CD4-positive, alpha-beta T cell treated with Interleukin-1 beta for 1 hour (primary cell): ENCODE measurements at regions not wholly inside any gene's neighbourhood (a gene's known extent, or its start where the extent isn't known, plus 50 kb on each side); places are given as distances from the start of the nearest gene placed in this dataset.

Source experiments
- DNase-seq, 2 donors: peaks; one replicate each; pipeline ENCODE4 v3.0.0-alpha.2; 2020 to 2022

DNA sequence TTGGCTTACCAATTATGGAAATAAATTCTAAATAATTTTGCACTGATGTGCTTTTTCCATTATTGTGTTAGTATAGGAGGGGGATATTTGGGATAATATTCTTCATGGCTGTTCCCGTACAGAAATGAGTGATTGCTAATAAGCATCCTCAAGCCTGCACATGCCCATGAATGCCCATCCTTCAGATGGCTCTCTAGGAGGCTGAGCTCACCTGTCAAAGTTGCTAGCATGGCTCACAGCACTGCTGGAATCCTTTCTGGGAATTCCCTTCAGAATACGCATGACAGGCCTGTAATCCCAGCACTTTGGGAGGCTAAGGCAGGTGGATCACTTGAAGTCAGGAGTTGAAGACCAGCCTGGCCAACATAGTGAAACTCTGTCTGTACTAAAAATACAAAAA, 124.1 kb downstream of the NXNL2 start:
- no peak for DNase-seq

- DNase-seq, result no peak
Measured at GRCh38 chr9:88660611-88661010, 125.6 kb downstream of the NXNL2 start.

GRCh38 chr9:88661759-88662158, 126.8 kb downstream of the NXNL2 start:
- no peak for DNase-seq

DNA sequence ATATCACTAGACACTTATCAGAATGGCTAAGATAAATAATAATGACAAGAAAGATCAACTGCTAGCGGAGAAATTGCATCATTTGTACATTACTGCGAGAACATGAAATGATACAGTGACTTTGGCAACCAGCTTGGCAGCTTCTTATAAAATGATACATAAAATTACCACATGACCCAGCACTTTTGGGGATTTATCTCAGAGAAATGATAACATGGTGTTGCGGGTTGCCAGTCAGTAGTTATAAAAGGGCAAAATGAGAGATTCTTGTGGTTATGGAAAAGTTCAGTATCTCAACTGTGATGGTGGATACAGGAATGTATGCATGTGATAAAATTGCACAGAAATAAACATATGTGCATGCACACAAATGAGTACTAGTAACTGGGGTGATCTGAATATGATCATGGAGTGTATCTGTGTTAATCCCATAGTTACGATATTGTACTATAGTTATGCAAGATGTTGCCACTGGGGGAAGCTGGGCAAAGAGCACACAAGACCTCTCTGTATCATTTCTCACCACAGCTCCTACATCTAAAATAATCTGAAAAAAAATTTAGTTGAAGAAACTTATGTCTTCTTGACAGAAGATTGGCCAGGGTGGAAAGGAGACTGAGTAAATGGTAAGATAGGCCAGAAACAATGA, 128.9 kb downstream of the NXNL2 start:
- DNase-seq, result no peak

DNA sequence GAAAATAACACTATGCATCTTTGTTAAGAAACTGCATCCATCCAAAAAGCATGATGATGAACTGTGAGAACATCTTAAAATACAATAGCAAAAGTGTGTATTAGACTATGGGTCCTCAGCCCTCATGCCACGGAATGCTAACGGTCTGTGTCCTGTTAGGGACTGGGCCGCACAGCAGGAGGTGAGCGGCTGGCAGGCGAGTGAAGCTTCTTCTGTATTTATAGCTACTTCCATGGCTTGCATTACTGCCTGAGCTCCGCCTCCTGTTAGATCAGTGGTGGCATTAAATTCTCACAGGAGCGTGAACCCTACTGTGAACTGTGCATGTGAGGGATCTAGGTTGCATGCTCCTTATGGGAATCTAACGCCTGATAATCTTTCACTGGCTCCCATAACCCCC, 129.8 kb downstream of the NXNL2 start:
- no peak for DNase-seq

DNA sequence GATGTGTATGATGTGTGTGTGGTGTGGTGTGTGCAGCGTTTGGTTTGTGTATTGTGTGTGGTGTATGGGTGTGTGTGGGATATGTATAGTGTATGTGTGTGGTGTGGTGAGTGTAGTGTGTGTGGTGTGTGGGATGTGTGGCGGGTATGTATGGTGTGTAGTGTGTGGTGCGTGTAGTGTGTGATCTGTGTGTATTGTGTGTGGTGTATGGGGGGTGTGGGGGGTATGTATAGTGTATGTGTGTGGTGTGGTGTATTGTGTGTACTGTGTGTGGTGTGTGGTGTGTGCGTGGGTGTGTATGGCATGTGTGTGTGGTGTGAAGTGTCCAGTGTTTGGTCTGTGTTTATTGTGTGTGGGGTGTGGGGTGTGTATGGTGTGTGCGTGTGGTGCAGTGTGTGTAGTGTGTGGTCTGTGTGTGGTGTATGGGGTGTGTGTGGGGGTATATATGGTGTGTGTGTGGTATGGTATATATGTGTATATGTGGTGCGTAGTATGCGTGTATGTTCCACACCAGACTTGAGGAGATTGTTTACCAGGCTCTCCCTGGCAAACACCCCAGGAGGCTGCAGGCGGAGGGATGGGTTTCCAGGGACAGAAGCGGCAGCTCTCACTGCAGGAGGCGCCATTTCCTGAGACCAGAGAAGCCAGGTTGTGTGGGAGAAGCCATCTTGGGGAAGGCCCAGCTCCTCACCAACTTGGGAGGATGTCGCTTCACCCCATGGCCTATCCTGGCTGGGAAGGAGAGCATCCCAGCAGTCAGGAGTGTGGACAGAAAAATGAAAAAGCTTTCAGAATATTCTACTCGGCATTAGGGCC, 138.1 kb downstream of the NXNL2 start:
- DNase-seq, result no peak

- DNase-seq, result no peak
Measured at GRCh38 chr9:88673886-88674285, 138.9 kb downstream of the NXNL2 start.

DNA sequence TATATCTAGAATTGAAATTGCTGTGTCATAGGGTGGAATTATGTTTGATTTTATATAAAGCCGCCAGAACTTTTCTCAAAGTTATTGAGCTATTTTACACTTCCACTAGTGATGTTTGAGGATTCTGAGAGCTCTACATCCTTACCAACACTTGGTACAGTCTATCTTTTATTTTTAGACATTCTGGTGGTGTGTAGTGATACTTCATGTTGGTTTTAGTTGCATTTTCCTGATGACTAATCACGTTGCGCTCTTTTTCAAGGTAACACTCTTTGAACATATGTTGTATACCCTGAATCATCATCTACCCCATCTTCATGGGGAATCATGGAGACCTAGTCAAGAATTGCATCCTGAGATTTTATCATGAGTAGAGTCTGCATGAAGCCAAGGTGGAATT, 141.7 kb downstream of the NXNL2 start:
- DNase-seq, result no peak

GRCh38 chr9:88678008-88678407, 143.0 kb downstream of the NXNL2 start:
- DNase-seq, result no peak

GRCh38 chr9:88678431-88678830, 143.5 kb downstream of the NXNL2 start:
- no peak for DNase-seq

DNA sequence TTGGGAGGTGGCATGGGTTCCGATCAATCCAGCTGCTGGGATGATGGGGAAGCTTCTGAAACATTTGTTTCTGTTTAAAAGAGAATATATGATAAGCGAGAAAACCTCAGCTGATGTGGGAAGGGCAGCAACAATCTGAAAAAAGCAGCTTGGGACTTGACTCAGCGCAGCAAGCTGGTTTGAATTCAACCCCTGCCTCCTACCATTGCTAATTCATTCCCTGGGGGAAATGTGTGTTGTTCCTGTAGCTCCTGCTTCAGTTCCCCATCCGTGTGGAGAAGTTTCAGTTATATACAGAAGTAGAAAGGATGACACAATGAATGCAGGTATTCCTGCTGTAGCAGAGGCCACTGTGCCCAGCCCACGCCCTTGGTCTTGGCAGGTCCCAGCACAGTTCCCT, 145.1 kb downstream of the NXNL2 start:
- DNase-seq, result no peak

DNA sequence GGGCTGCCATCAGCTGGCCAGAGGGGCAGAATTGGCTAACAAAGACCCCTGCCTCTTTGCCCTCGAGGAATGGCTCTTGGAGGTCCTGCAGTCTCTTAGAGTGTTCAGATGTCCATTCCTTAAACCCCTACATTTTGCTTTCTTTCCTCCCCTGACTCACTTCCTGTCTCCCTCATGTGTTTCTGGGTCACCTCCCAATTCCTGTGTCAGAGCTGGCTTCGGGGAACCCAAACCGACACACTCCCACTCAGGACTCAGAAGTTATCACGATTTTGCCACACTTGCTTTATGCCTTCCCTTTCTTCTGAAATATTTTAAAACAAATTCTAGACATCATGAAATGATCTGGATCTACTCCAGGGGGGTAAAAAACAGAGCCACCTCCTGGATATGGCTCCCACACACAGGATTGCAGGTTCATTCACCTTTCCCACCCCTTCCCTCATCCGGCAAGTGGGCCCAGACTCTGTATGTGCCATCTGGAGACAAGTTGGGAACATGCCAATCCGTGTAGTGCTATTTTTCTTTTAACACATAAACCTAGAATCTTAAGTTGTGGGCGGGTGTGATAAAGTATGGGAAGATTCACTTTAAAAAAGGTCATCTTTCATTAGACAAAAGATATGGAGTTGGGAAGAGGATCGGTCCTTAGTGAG, 145.7 kb downstream of the NXNL2 start:
- no peak for DNase-seq

- DNase-seq, result no peak
Measured at GRCh38 chr9:88681434-88681833, 146.5 kb downstream of the NXNL2 start.

GRCh38 chr9:88682431-88682831, 147.5 kb downstream of the NXNL2 start:
- no peak for DNase-seq

DNA sequence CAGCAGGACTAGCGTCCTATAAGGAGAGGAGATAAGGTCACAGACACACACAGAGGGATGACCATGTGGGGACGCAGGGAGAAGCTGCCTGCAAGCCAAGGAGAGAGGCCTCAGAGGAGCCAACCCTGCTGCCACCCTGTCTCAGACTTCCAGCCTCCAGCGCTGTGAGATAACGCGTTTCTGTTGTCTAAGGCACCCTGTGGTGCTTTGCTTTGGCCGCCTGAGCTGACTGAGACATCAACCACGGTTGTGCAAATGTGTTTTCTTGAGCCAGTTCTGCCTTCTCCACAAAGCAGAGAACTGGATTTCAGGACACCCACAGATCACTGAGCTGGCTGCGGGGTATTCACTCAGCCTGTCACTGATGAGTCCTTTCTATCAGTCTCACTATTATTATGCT, 149.1 kb downstream of the NXNL2 start:
- no peak for DNase-seq

- no peak for DNase-seq
Measured at GRCh38 chr9:88684845-88685244, 149.9 kb downstream of the NXNL2 start.

DNA sequence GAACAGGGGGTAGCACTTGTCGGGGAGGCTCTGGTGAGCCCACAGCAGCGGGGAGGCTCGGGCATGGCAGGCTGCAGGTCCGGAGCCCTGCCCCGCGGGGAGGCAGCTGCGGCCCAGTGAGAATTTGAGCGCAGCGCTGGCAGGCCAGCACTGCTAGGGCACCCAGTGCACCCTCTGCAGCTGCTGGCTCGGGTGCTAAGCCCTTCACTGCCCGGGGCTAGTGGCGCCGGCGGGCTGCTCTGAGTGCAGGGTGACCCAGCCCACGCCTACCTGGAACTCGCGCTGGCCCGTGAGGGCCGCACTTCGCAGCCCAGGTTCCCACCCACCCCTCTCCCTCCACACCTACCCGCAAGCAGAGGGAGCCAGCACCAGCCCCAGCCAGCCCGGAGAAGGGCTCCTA, 151.0 kb downstream of the NXNL2 start:
- no peak for DNase-seq

- no peak for DNase-seq
Measured at GRCh38 chr9:88689509-88690298, 154.7 kb downstream of the NXNL2 start.

DNA sequence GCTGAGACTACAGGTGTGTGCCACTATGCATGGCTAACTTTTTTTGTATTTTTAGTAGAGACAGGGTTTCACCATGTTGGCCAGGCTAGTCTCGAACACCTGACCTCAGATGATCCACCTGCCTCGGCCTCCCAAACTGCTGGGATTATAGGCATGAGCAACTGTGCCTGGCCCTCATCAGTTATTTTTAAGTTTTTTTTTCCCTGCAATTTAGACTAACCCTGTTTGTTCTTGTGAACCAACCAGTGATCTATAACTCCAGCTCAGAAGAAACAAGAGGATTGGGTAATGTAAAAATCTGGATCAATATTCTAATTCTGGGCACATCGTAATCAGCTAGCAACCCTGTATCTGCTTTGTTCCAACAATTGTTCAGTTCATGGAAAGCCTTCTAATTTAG, 155.7 kb downstream of the NXNL2 start:
- no peak for DNase-seq

DNA sequence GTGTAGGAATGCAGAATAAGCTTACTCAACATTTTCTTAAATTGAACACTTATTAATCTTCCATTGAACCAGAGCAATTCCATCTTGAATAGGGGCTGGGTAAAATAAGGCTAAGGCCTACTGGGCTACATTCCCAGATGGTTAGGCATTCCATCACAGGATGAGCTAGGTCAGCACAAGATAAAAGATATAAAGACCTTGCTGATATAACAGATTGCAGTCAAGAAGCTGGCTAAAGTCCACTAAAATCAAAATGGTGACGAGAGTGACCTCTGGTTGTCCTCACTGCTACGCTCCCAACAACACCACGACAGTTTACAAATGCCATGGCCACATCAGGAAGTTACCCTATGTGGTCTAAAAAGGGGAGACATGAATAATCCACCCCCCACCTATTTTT, 156.1 kb downstream of the NXNL2 start:
- no peak for DNase-seq

- DNase-seq, result no peak
Measured at GRCh38 chr9:88691811-88692210, 156.8 kb downstream of the NXNL2 start.

- no peak for DNase-seq
Measured at GRCh38 chr9:88692827-88693226, 157.8 kb downstream of the NXNL2 start.

DNA sequence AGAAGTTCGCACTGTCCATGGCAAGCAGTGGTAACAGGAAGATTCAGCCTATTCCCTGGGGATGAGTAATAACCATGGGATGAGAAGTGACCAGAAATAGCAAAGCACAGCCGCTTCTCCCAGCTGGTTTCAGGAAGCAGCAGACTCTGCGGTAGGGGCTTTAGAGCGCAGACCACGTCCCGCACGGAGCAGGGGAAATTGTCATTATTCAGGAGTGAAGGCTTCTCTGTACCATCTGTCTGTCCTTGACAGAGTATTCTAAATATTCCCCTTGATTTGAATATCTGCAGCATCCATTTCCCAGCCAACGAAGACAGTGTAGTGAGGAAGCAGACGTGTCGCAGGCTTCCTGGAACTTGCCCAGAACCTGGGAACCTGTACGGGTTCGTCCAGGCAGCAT, 159.6 kb downstream of the NXNL2 start:
- DNase-seq, result no peak
